Right lobe of liver (tissue), 6 donors: ENCODE measurements at regions not wholly inside any gene's neighbourhood (a gene's known extent, or its start where the extent isn't known, plus 50 kb on each side); places are given as distances from the start of the nearest gene placed in this dataset.

Source experiments
- ATAC-seq, 4 donors: fragments of 200-7000 bp; cut with Tn5 transposase; one replicate each; pipeline ENCODE4 v1.9.1; 2020; ENCODE audit warnings: mild to moderate bottlenecking in 4 of 4, moderate library complexity in 4 of 4
- DNase-seq, 3 donors: peaks; one replicate each; pipeline ENCODE4 v3.0.0-alpha.2; 2020
- H3K27ac ChIP-seq, 3 donors: fragments of 200-600 bp; one replicate each; pipeline ENCODE4 v1.8.0; 2022
- H3K27me3 ChIP-seq, 2 donors: fragments of 200-600 bp; one replicate each; pipeline ENCODE4 v1.8.0; 2022
- H3K36me3 ChIP-seq, 4 donors: fragments of 200-600 bp; sonication (generic) in 1 of 4; one replicate each; pipeline versions ENCODE4 v1.5.1 to v1.8.0; 2017 to 2022; ENCODE audit warnings: control low read depth in 1 of 4
- H3K4me1 ChIP-seq, 4 donors: fragments of 200-600 bp; sonication (generic) in 1 of 4; one replicate each; pipeline versions ENCODE4 v1.5.1 to v1.8.0; 2017 to 2022; ENCODE audit warnings: control low read depth in 1 of 4
- H3K4me3 ChIP-seq, 3 donors: fragments of 200-600 bp; one replicate each; pipeline ENCODE4 v1.8.0; 2022
- H3K9me3 ChIP-seq, 4 donors: fragments of 200-600 bp; sonication (generic) in 1 of 4; one replicate each; pipeline versions ENCODE4 v1.5.1 to v1.8.0; 2017 to 2022; ENCODE audit warnings: control low read depth in 1 of 4
- POLR2A ChIP-seq: fragments of 450-650 bp; IDR thresholded peaks from one replicate; pipeline ENCODE4 v1.6.1; 2017; ENCODE audit warnings: antibody characterized with exemption, mild to moderate bottlenecking
- WGBS: methylation state at CpG from one replicate; pipeline ENCODE4 v1.1.6; 2018; ENCODE audit warnings: low coverage, low lambda C conversion rate; ENCODE audit not compliant: insufficient coverage; ENCODE audit errors: missing lambda C conversion rate; 5-methylcytosine and 5-hydroxymethylcytosine counted together
- intact Hi-C, 2 donors: fragments of 100-400 bp; cut with DNase I; formaldehyde crosslinking; loops; one replicate each; pipeline versions ENCODE4 v1.11.2 to v1.14.1; 2022
- TF ChIP-seq, protein P1 (sequence below), 4 donors: fragments of 200-600 bp in 3 of 4; fragments of 450-650 bp in 1 of 4; IDR thresholded peaks; one replicate each; pipeline versions ENCODE4 v1.5.1 to v1.8.0; 2016 to 2022; ENCODE audit warnings: antibody characterized with exemption in 4 of 4, mild to moderate bottlenecking in 2 of 4
- donor health status: DM: no; HTN: yes; CAD: no.
- donor health status: DM: no; HTN: no; CAD: no.
- donor health status: DM: no; HTN: no; CAD: no.
- donor health status: DM: no; HTN: yes; CAD: no.
- donor health status: DM: no; HTN: yes; CAD: no.

GRCh38 chr13:72217142-72217541 lies 350.1 kb upstream of the DACH1 start:
- H3K27me3 ChIP-seq, result no peaks in the 10 kb centered on the region
- 53% methylated on average over 2 of the region's 2 CpGs for WGBS
- no peak overlapping the region for H3K27ac ChIP-seq
- no peak for DNase-seq
- no peak for ATAC-seq
- H3K36me3 ChIP-seq, result no peaks in the 10 kb centered on the region
- intact Hi-C loops, result no loop called here
- no peak for TF ChIP-seq POLR2A
- TF ChIP-seq, protein P1, sequence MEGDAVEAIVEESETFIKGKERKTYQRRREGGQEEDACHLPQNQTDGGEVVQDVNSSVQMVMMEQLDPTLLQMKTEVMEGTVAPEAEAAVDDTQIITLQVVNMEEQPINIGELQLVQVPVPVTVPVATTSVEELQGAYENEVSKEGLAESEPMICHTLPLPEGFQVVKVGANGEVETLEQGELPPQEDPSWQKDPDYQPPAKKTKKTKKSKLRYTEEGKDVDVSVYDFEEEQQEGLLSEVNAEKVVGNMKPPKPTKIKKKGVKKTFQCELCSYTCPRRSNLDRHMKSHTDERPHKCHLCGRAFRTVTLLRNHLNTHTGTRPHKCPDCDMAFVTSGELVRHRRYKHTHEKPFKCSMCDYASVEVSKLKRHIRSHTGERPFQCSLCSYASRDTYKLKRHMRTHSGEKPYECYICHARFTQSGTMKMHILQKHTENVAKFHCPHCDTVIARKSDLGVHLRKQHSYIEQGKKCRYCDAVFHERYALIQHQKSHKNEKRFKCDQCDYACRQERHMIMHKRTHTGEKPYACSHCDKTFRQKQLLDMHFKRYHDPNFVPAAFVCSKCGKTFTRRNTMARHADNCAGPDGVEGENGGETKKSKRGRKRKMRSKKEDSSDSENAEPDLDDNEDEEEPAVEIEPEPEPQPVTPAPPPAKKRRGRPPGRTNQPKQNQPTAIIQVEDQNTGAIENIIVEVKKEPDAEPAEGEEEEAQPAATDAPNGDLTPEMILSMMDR (IDR thresholded peaks at IDR 0.05), result no peak
- no peaks in the 10 kb centered on the region for H3K9me3 ChIP-seq
- H3K4me1 ChIP-seq, result no peaks in the 10 kb centered on the region
- no peak overlapping the region for H3K4me3 ChIP-seq

DNA sequence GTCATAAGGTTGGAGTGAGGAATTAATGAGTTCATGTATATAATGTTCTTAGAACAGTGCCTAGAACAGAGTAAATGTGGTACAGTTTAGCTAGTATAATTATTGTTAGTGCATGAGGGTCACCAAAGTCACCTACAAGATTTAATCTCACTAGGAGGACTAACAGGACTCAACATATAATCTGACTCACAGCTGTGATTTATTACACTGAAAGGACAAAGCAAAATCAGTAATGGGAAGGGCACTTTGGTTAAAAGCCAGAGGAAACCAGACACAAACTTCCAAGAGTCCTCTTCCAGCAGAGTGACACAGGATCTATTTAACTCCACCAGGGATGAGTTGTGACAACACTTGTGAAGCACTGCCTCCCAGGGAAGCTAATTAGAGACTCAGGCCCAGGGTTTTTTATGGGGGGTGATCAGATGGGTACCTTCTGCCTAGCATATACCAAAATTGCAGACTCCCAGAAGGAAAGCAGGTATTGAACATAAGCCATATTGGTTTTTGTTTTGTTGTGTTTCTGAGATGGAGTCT lies 341.2 kb upstream of the DACH1 start:
- DNase-seq (no peak), ATAC-seq (no peak)
- Histone ChIP-seq H3K9me3 (no peaks in the 10 kb centered on the region), H3K27ac (no peak overlapping the region), H3K36me3 (no peaks in the 10 kb centered on the region), H3K27me3 (no peaks in the 10 kb centered on the region), H3K4me1 (no peaks in the 10 kb centered on the region), H3K4me3 (no peak overlapping the region)
- intact Hi-C loops, result no loop called here
- no peak for TF ChIP-seq POLR2A
- TF ChIP-seq, protein P1 (IDR thresholded peaks at IDR 0.05), result no peak

GRCh38 chr13:72205773-72206172 lies 338.8 kb upstream of the DACH1 start:
- H3K27me3 ChIP-seq, result no peaks in the 10 kb centered on the region
- H3K4me3 ChIP-seq, result no peak overlapping the region
- intact Hi-C loops, result no loop called here
- no peak for TF ChIP-seq POLR2A
- TF ChIP-seq, protein P1 (IDR thresholded peaks at IDR 0.05), result no peak
- no peaks in the 10 kb centered on the region for H3K9me3 ChIP-seq
- 100% methylated on average over 1 of the region's 1 CpG for WGBS
- no peak for DNase-seq
- H3K4me1 ChIP-seq, result no peaks in the 10 kb centered on the region
- ATAC-seq, result no peak
- H3K36me3 ChIP-seq, result no peaks in the 10 kb centered on the region
- no peak overlapping the region for H3K27ac ChIP-seq

GRCh38 chr13:72204291-72204690 lies 337.3 kb upstream of the DACH1 start:
- Histone ChIP-seq H3K9me3 (no peaks in the 10 kb centered on the region), H3K27ac (no peak overlapping the region), H3K4me1 (no peaks in the 10 kb centered on the region), H3K27me3 (no peaks in the 10 kb centered on the region), H3K4me3 (no peak overlapping the region), H3K36me3 (no peaks in the 10 kb centered on the region)
- no peak for ATAC-seq
- intact Hi-C loops, result no loop called here
- no peak for DNase-seq
- WGBS, result 47% methylated on average over 2 of the region's 2 CpGs
- no peak for TF ChIP-seq POLR2A
- TF ChIP-seq, protein P1 (IDR thresholded peaks at IDR 0.05), result no peak

DNA sequence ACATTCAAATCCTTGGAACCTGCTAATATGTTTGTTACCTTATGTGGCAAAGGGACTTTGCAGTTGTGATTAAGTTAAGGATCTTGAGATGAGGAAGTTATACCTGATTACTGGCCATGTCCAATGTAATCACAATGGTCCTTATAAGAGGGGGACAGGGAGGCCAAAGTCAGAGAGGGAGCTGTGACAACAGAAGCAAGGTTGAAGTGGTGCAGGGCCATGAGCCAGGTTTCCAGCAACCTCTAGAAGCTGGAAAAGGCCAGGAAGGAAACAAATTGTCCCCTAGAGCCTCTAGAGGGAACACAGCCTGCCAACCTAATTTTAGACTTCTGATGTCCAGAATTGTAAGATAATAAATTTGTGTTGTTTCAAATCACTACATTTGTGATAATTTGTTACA lies 334.7 kb upstream of the DACH1 start:
- Histone ChIP-seq H3K27ac (no peak overlapping the region), H3K4me3 (no peak overlapping the region), H3K27me3 (no peaks in the 10 kb centered on the region), H3K36me3 (no peaks in the 10 kb centered on the region), H3K9me3 (no peaks in the 10 kb centered on the region), H3K4me1 (no peaks in the 10 kb centered on the region)
- TF ChIP-seq POLR2A, result no peak
- TF ChIP-seq, protein P1 (IDR thresholded peaks at IDR 0.05), result no peak
- ATAC-seq (no peak), DNase-seq (no peak)
- intact Hi-C loops, result no loop called here
